H1 (cell line): ENCODE measurements at regions not wholly inside any gene's neighbourhood (a gene's known extent, or its start where the extent isn't known, plus 50 kb on each side); places are given as distances from the start of the nearest gene placed in this dataset.

Experiments used
- CTCF ChIA-PET: fragments of 300-600 bp; sonication (Branson Sonifier 250); formaldehyde crosslinking; loops from one replicate; lab custom pipeline; 2021; ENCODE audit not compliant: partially characterized antibody; lab: Charles Lee
- POLR2A ChIA-PET: fragments of 300-600 bp; sonication (Branson Sonifier 250); formaldehyde crosslinking; loops from one replicate; lab custom pipeline; 2021; ENCODE audit warnings: inconsistent platforms; ENCODE audit not compliant: partially characterized antibody; lab: Charles Lee
- DNase-seq, 2 experiments: peaks; one replicate each; pipeline versions ENCODE4 v3.0.0 to v3.0.0-alpha.2; 2010 to 2022; ENCODE audit warnings: low spot score in 2 of 2, low read depth in 1 of 2, mixed read lengths in 1 of 2
- FAIRE-seq: peaks from 2 replicates; lab custom pipeline; 2011; peaks lifted over from hg19 to GRCh38; lab: Jason Lieb, UNC
- H2AFZ ChIP-seq: 2 replicates; pipeline ENCODE4 v1.8.1; 2012; ENCODE audit warnings: low read length, inconsistent platforms
- H2AK5ac ChIP-seq: 2 replicates; pipeline ENCODE4 v1.6.1; 2013; ENCODE audit warnings: low read depth, low read length
- H2BK120ac ChIP-seq: replicated peaks from 2 replicates; pipeline ENCODE3; 2013; ENCODE audit warnings: low read depth, low read length, inconsistent platforms
- H2BK12ac ChIP-seq: 2 replicates; pipeline ENCODE4 v1.6.1; 2013; ENCODE audit warnings: low read depth, low read length
- H2BK15ac ChIP-seq: 2 replicates; pipeline ENCODE4 v1.6.1; 2013; ENCODE audit warnings: low read length
- H2BK20ac ChIP-seq: 2 replicates; pipeline ENCODE4 v1.6.1; 2013; ENCODE audit warnings: low read length
- H2BK5ac ChIP-seq: 2 replicates; pipeline ENCODE4 v1.6.1; 2013; ENCODE audit warnings: low read depth, low read length
- H3K14ac ChIP-seq: 2 replicates; pipeline ENCODE4 v1.6.1; 2013; ENCODE audit warnings: inconsistent platforms; ENCODE audit not compliant: insufficient read length
- H3K18ac ChIP-seq: 2 replicates; pipeline ENCODE4 v1.6.1; 2013; ENCODE audit warnings: low read length; ENCODE audit errors: extremely low read depth
- H3K23ac ChIP-seq: 2 replicates; pipeline ENCODE4 v1.6.1; 2013; ENCODE audit warnings: inconsistent platforms; ENCODE audit not compliant: insufficient read length
- H3K23me2 ChIP-seq: 2 replicates; pipeline ENCODE4 v1.6.1; 2013; ENCODE audit warnings: low read depth, low read length
- H3K27ac ChIP-seq: 2 replicates; pipeline ENCODE4 v1.6.1; 2011; ENCODE audit warnings: low read depth, low read length, inconsistent platforms
- H3K27me3 ChIP-seq, 4 experiments: replicated peaks in 1 of 4; 1 replicate in 1 of 4; 2 replicates in 3 of 4; pipeline versions ENCODE4 v1.6.1 to v1.8.1; 2011 to 2013; ENCODE audit warnings: low read length in 3 of 4, mild to moderate bottlenecking in 3 of 4, inconsistent platforms in 2 of 4, mixed read lengths in 2 of 4, moderate library complexity in 1 of 4; ENCODE audit not compliant: control insufficient read depth in 3 of 4, insufficient read depth in 3 of 4; ENCODE audit errors: extremely low read depth in 1 of 4
- H3K36me3 ChIP-seq, 4 experiments: 2 replicates each; pipeline versions ENCODE4 v1.6.1 to v1.8.1; 2011 to 2013; ENCODE audit warnings: mild to moderate bottlenecking in 4 of 4, low read length in 3 of 4, moderate library complexity in 2 of 4, control low read depth in 1 of 4, inconsistent platforms in 1 of 4; ENCODE audit not compliant: insufficient read depth in 4 of 4, control insufficient read depth in 2 of 4
- H3K4ac ChIP-seq: replicated peaks from 2 replicates; pipeline ENCODE3; 2013; ENCODE audit warnings: low read length, low read depth, mixed read lengths, inconsistent platforms; ENCODE audit not compliant: insufficient read length
- H3K4me1 ChIP-seq, 4 experiments: replicated peaks in 1 of 4; 1 replicate in 1 of 4; 2 replicates in 3 of 4; pipeline versions ENCODE4 v1.6.1 to v1.8.1; 2011 to 2013; ENCODE audit warnings: low read length in 3 of 4, inconsistent platforms in 2 of 4, mixed read lengths in 1 of 4; ENCODE audit not compliant: insufficient read depth in 4 of 4, control insufficient read depth in 3 of 4
- H3K4me2 ChIP-seq, 2 experiments: 2 replicates each; pipeline versions ENCODE4 v1.6.1 to v1.8.1; 2011 to 2013; ENCODE audit warnings: low read depth in 2 of 2, low read length in 2 of 2, control low read depth in 1 of 2, inconsistent platforms in 1 of 2, mild to moderate bottlenecking in 1 of 2; ENCODE audit not compliant: insufficient read depth in 1 of 2
- H3K4me3 ChIP-seq, 4 experiments: fragments of 200-600, 300-600 bp in 1 of 4; sonication (generic), shearing (Covaris generic), sonication (Bioruptor Twin) in 1 of 4; 2 replicates each; pipeline versions ENCODE4 v1.5.1 to v1.8.1; 2011 to 2016; ENCODE audit warnings: low read length in 4 of 4, low read depth in 3 of 4, control low read depth in 2 of 4, inconsistent platforms in 2 of 4, mild to moderate bottlenecking in 2 of 4, mixed read lengths in 1 of 4, moderate library complexity in 1 of 4; ENCODE audit not compliant: insufficient read depth in 2 of 4; ENCODE audit errors: extremely low read depth in 1 of 4
- H3K56ac ChIP-seq: replicated peaks from 2 replicates; pipeline ENCODE3; 2013; ENCODE audit warnings: low read depth, mild to moderate bottlenecking, mixed read lengths, low read length, inconsistent platforms; ENCODE audit not compliant: insufficient read length
- H3K79me1 ChIP-seq: 2 replicates; pipeline ENCODE4 v1.6.1; 2013; ENCODE audit warnings: low read depth, low read length, control low read depth
- H3K79me2 ChIP-seq, 2 experiments: 2 replicates each; pipeline versions ENCODE4 v1.6.1 to v1.8.1; 2012 to 2013; ENCODE audit warnings: low read length in 2 of 2, mild to moderate bottlenecking in 2 of 2, inconsistent platforms in 1 of 2; ENCODE audit not compliant: insufficient read depth in 2 of 2, control insufficient read depth in 1 of 2
- H3K9ac ChIP-seq, 4 experiments: replicated peaks in 1 of 4; 1 replicate in 1 of 4; 2 replicates in 3 of 4; pipeline versions ENCODE4 v1.6.1 to v1.8.1; 2011 to 2013; ENCODE audit warnings: low read depth in 3 of 4, low read length in 3 of 4, control low read depth in 2 of 4, mild to moderate bottlenecking in 2 of 4, moderate library complexity in 2 of 4, inconsistent platforms in 1 of 4; ENCODE audit errors: extremely low read depth in 1 of 4
- H3K9me3 ChIP-seq, 2 experiments: 2 replicates each; pipeline versions ENCODE4 v1.6.1 to v1.8.1; 2012 to 2013; ENCODE audit warnings: mild to moderate bottlenecking in 2 of 2, moderate library complexity in 2 of 2, control low read depth in 1 of 2, inconsistent platforms in 1 of 2, low read depth in 1 of 2, low read length in 1 of 2, mixed read lengths in 1 of 2; ENCODE audit not compliant: insufficient read depth in 2 of 2
- H4K20me1 ChIP-seq, 2 experiments: replicated peaks in 1 of 2; 2 replicates each; pipeline versions ENCODE3 to v1.8.1; 2011 to 2013; ENCODE audit warnings: inconsistent platforms in 2 of 2, low read length in 2 of 2, mild to moderate bottlenecking in 1 of 2; ENCODE audit not compliant: insufficient read depth in 2 of 2, control insufficient read depth in 1 of 2
- H4K5ac ChIP-seq: 2 replicates; pipeline ENCODE4 v1.6.1; 2013; ENCODE audit warnings: low read length, low read depth, mixed read lengths, inconsistent platforms; ENCODE audit not compliant: insufficient read length
- H4K8ac ChIP-seq: 2 replicates; pipeline ENCODE4 v1.8.0; 2013; ENCODE audit warnings: mild to moderate bottlenecking, moderate library complexity, low read length, inconsistent platforms; ENCODE audit not compliant: insufficient read depth; ENCODE audit errors: extremely low read depth
- H4K91ac ChIP-seq: replicated peaks from 2 replicates; pipeline ENCODE3; 2013; ENCODE audit warnings: low read length, mixed read lengths, inconsistent platforms; ENCODE audit not compliant: insufficient read length
- BACH1 ChIP-seq: IDR thresholded peaks from 2 replicates; pipeline ENCODE4 v1.6.1; 2012; ENCODE audit warnings: low read length, improper control_type of control experiment
- BRCA1 ChIP-seq: IDR thresholded peaks from 2 replicates; pipeline ENCODE4 v1.6.1; 2012; ENCODE audit warnings: low read depth, low read length, improper control_type of control experiment
- CREB1 ChIP-seq: IDR thresholded peaks from 2 replicates; pipeline ENCODE4 v1.6.1; 2012; ENCODE audit warnings: inconsistent platforms
- EZH2 ChIP-seq: fragments of 200-600 bp; sonication (generic); IDR thresholded peaks from 2 replicates; pipeline ENCODE4 v1.7.1; 2012; ENCODE audit warnings: low read depth, mild to moderate bottlenecking, moderate library complexity, low read length, inconsistent platforms; ENCODE audit not compliant: severe bottlenecking
- GTF2F1 ChIP-seq: IDR thresholded peaks from 2 replicates; pipeline ENCODE4 v1.6.1; 2012; ENCODE audit warnings: low read depth, low read length, improper control_type of control experiment, borderline replicate concordance
- NANOG ChIP-seq: IDR thresholded peaks from 2 replicates; pipeline ENCODE4 v1.6.1; 2011; ENCODE audit warnings: low read length, low read depth, mild to moderate bottlenecking, inconsistent platforms; ENCODE audit not compliant: insufficient read depth, poor library complexity, severe bottlenecking
- RAD21 ChIP-seq, 2 experiments: IDR thresholded peaks in 1 of 2; conservative IDR thresholded peaks in 1 of 2; 2 replicates each; pipeline ENCODE4 v1.6.1; 2011; ENCODE audit warnings: low read depth in 2 of 2, low read length in 2 of 2, improper control_type of control experiment in 1 of 2, inconsistent platforms in 1 of 2, mild to moderate bottlenecking in 1 of 2, moderate library complexity in 1 of 2
- RBBP5 ChIP-seq: IDR thresholded peaks from 2 replicates; pipeline ENCODE4 v1.7.1; 2012; ENCODE audit warnings: low read depth, mild to moderate bottlenecking, inconsistent platforms, low read length, moderate library complexity, borderline replicate concordance
- SIRT6 ChIP-seq: IDR thresholded peaks from one replicate; pipeline ENCODE4 v1.7.1; 2012; ENCODE audit warnings: low read length, inconsistent platforms
- SRF ChIP-seq: IDR thresholded peaks from 2 replicates; pipeline ENCODE4 v1.6.1; 2011; ENCODE audit warnings: mild to moderate bottlenecking, low read depth, low read length, moderate library complexity
- SUZ12 ChIP-seq: fragments of 200-600 bp; sonication (generic); IDR thresholded peaks from 2 replicates; pipeline ENCODE4 v1.6.1; 2012; ENCODE audit warnings: mild to moderate bottlenecking, inconsistent platforms, low read length, moderate library complexity, mixed read lengths
- TBP ChIP-seq: IDR thresholded peaks from 2 replicates; pipeline ENCODE4 v1.6.1; 2011; ENCODE audit warnings: low read depth, low read length, improper control_type of control experiment
- TCF12 ChIP-seq: IDR thresholded peaks from 2 replicates; pipeline ENCODE4 v1.6.1; 2011; ENCODE audit warnings: low read depth, mild to moderate bottlenecking, low read length
- TEAD4 ChIP-seq: IDR thresholded peaks from 2 replicates; pipeline ENCODE4 v1.6.1; 2012; ENCODE audit warnings: low read depth, low read length, inconsistent platforms, mixed read lengths
- ZNF274 ChIP-seq: IDR thresholded peaks from 2 replicates; pipeline ENCODE4 v1.7.0; 2012; ENCODE audit warnings: low read length, borderline replicate concordance; ENCODE audit errors: extremely low read depth
- WGBS, 2 experiments: shearing (Covaris generic) in 1 of 2; methylation state at CpG; one replicate each; pipeline versions ENCODE4 v1.1.6 to v1.1.7; 2013 to 2015; ENCODE audit warnings: low lambda C conversion rate in 2 of 2, mixed read lengths in 2 of 2, inconsistent platforms in 1 of 2, low coverage in 1 of 2, missing lambda C conversion rate in 1 of 2; ENCODE audit not compliant: insufficient replicate concordance in 2 of 2, insufficient coverage in 1 of 2, insufficient read length in 1 of 2; ENCODE audit errors: extremely low coverage in 1 of 2, missing lambda C conversion rate in 1 of 2; 5-methylcytosine and 5-hydroxymethylcytosine counted together

GRCh38 chr5:126268697-126269315 is 154.4 kb upstream of the GRAMD2B start:
- Histone ChIP-seq H3K4me2 (no peak overlapping the region), H3K79me1 (no peaks in the 10 kb centered on the region), H2BK15ac (no peak overlapping the region), H3K23me2 (no peaks in the 10 kb centered on the region; the same call in 1 of the 2 replicates), H3K4me1 (peaks cover 0 to 3% (median under 1%) of the 10 kb centered on the region in 4 experiments; a peak in 3 of 7 replicates), H4K8ac (no peak overlapping the region), H4K91ac (no peak overlapping the region), H3K9ac (no peak overlapping the region), H2AK5ac (no peak overlapping the region), H3K36me3 (no peaks in the 10 kb centered on the region), H3K18ac (no peak overlapping the region), H3K4me3 (no peak overlapping the region), H3K79me2 (no peaks in the 10 kb centered on the region), H4K20me1 (no peaks in the 10 kb centered on the region), H3K27me3 (no peaks in the 10 kb centered on the region), H4K5ac (no peak overlapping the region), H3K56ac (no peak overlapping the region), H2AFZ (no peak overlapping the region), H2BK120ac (no peak overlapping the region), H3K4ac (no peak overlapping the region), H2BK5ac (no peak overlapping the region), H3K23ac (no peak overlapping the region), H3K14ac (no peak overlapping the region), H2BK20ac (no peak overlapping the region), H2BK12ac (no peak overlapping the region), H3K27ac (no peak overlapping the region), H3K9me3 (no peaks in the 10 kb centered on the region)
- CTCF ChIA-PET: interaction anchor here (0.6 to 1.0 kb wide), 2 partner anchors 13 to 475 kb away, joined by 3 to 4 read pairs; no protein-coding TSS in a partner anchor
- 79% methylated on average over 3 of the region's 3 CpGs; no CpG with 5 or more reads in 1 of the 2 experiments for WGBS, 2 experiments
- DNase-seq (no peak), FAIRE-seq (no peak)
- POLR2A ChIA-PET: no interaction called here
- TF ChIP-seq ZNF274: no peak
- no peak for TF ChIP-seq CREB1
- no peak for TF ChIP-seq SRF
- TF ChIP-seq TCF12: no peak
- no peak for TF ChIP-seq TBP
- no peak for TF ChIP-seq RBBP5
- TF ChIP-seq SUZ12: no peak
- no peak for TF ChIP-seq BRCA1
- TF ChIP-seq TEAD4: no peak
- TF ChIP-seq EZH2: no peak
- no peak for TF ChIP-seq NANOG
- no peak for TF ChIP-seq GTF2F1
- TF ChIP-seq SIRT6: no peak
- no peak for TF ChIP-seq RAD21 (IDR thresholded peaks at IDR 0.05 in 1 of 2, conservative IDR thresholded peaks at IDR 0.05 in 1 of 2; ENCODE audit: low read depth in 2 of 2, low read length in 2 of 2)
- no peak for TF ChIP-seq BACH1
